ENCODE measurements at regions not wholly inside any gene's neighbourhood (a gene's known extent, or its start where the extent isn't known, plus 50 kb on each side); places are given as distances from the start of the nearest gene placed in this dataset.
"Not testable (repeated sequence)": the region's sequence is repeated elsewhere in the genome, so short reads cannot be mapped to it uniquely, and the experiment has no call there.

DNA sequence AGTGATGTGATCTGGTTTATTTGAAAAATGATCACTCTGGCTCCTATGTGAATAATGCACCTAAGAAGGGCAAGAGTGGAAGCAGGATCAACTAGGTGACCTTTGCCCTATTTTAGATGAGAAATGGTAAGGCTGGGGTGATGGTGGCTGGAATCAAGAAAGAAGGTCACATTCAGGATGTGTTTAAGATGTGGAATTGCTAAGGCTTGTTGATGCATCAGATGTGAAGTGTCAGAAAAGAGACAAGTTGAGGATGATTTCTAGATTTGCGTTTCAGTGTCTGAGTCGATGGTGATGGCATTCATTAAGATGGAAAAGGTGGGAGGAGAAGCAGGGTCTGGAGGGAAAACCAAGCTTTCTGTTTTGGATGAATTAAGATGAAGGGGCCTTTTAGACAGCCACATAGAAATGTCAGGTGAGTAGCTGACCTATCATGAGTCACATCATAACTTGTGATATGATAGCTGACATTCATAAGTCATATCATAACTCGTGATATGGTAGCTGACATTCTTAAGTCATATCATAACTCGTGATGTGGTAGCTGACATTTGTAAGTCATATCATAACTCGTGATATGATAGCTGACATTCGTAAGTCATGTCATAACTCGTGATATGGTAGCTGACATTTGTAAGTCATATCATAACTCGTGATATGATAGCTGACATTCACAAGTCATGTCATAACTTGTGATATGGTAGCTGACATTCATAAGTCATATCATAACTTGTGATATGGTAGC is 101.2 kb upstream of the SEC11C start:
- TF ChIP-seq, protein P1, sequence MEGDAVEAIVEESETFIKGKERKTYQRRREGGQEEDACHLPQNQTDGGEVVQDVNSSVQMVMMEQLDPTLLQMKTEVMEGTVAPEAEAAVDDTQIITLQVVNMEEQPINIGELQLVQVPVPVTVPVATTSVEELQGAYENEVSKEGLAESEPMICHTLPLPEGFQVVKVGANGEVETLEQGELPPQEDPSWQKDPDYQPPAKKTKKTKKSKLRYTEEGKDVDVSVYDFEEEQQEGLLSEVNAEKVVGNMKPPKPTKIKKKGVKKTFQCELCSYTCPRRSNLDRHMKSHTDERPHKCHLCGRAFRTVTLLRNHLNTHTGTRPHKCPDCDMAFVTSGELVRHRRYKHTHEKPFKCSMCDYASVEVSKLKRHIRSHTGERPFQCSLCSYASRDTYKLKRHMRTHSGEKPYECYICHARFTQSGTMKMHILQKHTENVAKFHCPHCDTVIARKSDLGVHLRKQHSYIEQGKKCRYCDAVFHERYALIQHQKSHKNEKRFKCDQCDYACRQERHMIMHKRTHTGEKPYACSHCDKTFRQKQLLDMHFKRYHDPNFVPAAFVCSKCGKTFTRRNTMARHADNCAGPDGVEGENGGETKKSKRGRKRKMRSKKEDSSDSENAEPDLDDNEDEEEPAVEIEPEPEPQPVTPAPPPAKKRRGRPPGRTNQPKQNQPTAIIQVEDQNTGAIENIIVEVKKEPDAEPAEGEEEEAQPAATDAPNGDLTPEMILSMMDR (IDR thresholded peaks at IDR 0.05), result no peak
- Histone ChIP-seq H3K27ac (no peak overlapping the region), H3K9me3 (no peaks in the 10 kb centered on the region), H3K4me1 (peaks cover 3% of the 10 kb centered on the region), H3K27me3 (ENCODE audit: low read depth) (no peaks in the 10 kb centered on the region), H3K4me3 (no peak overlapping the region), H3K36me3 (no peaks in the 10 kb centered on the region)
- ATAC-seq, result no peak
- no peak for DNase-seq
- intact Hi-C loops (cut with DNase I), result no loop called here

DNA sequence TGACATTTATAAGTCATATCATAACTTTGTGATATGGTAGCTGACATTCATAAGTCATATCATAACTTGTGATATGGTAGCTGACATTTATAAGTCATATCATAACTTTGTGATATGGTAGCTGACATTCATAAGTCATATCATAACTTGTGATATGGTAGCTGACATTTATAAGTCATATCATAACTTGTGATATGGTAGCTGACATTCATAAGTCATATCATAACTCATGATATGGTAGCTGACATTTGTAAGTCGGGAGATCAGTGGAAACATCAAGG is 100.7 kb upstream of the SEC11C start:
- H3K27ac ChIP-seq; H3K4me1 ChIP-seq; H3K4me3 ChIP-seq; H3K9me3 ChIP-seq; H3K36me3 ChIP-seq; DNase-seq; ATAC-seq; H3K27me3 ChIP-seq (ENCODE audit: low read depth); intact Hi-C loops (cut with DNase I): not testable (repeated sequence)

DNA sequence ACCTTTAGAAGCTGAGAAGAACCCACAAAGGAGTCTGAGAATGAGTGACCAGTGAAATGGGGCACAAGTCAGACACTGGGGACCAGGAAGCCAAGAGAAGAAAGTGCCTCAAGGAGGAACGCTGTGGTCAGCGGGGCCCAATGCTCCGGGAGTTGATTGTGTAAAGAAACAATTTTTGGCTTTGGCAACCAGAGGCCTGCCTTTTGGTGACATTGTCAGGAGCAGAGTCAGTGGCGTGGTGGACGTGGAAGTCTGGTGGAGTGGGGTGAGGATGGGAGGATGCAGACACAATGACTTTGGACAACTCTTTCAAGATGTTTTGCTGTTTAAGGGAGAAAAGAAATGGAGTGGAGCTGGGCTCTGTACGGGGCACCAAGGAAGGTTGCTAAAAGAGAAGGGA is 100.2 kb upstream of the SEC11C start:
- Histone ChIP-seq H3K27me3 (ENCODE audit: low read depth) (no peaks in the 10 kb centered on the region), H3K4me3 (no peak overlapping the region), H3K36me3 (no peaks in the 10 kb centered on the region), H3K4me1 (peaks cover 3% of the 10 kb centered on the region), H3K27ac (no peak overlapping the region), H3K9me3 (no peaks in the 10 kb centered on the region)
- ATAC-seq, result no peak
- TF ChIP-seq, protein P1 (IDR thresholded peaks at IDR 0.05), result no peak
- DNase-seq, result no peak
- intact Hi-C loops (cut with DNase I), result no loop called here

DNA sequence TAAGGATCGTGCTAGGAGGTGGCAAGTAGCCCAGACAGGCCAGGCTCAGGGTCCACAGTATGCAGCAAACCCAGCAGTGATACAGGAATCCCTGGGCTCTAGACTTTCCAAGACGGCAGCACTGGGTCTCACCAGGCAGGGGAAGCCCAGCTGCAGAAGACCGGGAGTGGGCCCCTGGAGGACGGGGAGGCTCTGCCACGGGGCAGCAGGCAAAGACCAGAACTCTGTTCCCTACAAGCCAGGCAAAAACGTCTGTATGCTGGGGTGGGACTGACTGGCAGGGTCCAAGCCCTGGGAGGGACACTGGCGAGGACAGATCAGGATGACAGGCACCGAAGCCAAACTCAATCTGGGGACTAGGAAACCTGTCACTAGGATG is 98.9 kb upstream of the SEC11C start:
- Histone ChIP-seq H3K9me3 (no peaks in the 10 kb centered on the region), H3K4me3 (no peak overlapping the region), H3K36me3 (no peaks in the 10 kb centered on the region), H3K27ac (no peak overlapping the region), H3K27me3 (ENCODE audit: low read depth) (no peaks in the 10 kb centered on the region), H3K4me1 (peaks cover 3% of the 10 kb centered on the region)
- intact Hi-C loops (cut with DNase I), result no loop called here
- ATAC-seq, result peak in 1 of 2 donors; percentile 27
- TF ChIP-seq, protein P1 (IDR thresholded peaks at IDR 0.05), result no peak
- no peak for DNase-seq

DNA sequence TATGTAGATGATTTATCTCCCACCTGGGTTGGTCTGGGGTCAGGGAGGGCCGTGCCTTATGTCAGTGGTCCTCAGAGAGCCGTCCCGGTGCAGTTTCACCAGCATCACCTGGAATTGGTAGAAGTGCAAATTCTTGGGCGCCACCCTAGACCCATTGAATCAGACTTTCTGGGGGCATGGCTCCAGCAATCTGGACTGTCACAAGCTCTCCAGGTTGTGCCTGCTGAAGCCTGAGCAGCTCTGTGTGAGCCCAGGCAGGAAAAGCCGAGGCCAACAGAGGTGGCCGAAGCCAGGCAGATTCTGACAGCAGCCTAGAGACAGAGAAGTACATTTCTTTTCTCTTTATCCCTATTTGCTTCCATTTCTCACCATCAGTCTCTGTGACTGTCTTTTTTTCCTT is 98.4 kb upstream of the SEC11C start:
- intact Hi-C loops (cut with DNase I), result no loop called here
- DNase-seq, result no peak
- TF ChIP-seq, protein P1 (IDR thresholded peaks at IDR 0.05), result no peak
- Histone ChIP-seq H3K27ac (no peak overlapping the region), H3K27me3 (ENCODE audit: low read depth) (no peaks in the 10 kb centered on the region), H3K4me3 (no peak overlapping the region), H3K4me1 (peaks cover 3% of the 10 kb centered on the region), H3K36me3 (no peaks in the 10 kb centered on the region), H3K9me3 (no peaks in the 10 kb centered on the region)
- ATAC-seq, result no peak

DNA sequence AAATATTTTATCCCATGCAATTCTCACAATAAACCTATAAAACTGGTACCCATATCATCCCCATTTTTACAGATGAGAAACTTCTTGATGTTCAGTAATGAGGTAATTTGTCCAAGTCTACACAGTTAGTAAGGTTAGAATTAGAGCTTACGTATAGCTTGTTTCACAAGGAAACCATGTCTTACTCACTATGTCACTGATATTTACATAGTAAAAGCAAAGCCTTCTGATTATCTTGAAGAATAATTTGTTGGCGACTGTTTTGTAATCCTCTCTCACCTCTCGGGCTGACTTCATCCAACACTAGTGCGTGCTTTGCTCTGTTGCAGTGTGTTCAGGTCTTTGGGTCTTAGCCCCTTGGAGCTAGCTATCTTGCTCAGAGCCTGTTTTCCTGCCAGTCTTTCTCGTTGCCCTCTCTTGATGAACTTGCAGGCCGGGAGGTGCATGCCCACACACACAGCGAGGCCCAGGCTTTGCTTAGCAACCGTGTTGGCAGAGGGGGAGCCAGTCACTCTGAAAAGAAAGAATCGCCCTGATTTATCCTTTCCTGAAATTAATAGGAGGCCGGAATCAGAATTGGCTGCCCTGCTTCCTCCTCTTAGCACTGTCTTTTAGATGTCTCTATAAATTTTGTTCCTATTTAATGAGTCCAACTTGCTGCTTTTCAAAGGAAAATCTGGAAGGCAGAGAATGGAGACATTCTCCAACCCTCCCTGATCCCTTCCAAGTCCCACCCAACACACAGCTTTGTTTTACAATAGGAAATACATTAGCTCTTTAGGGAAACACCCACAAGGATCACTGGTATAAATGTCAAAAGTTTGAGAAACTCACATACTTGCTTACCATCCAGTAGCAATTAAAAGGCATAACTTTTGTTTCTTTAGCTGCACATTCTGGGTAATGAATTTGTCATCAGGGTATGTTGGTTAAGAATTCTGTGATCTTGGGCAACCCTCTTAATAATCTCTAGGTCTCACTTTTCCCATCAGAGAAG is 97.6 kb upstream of the SEC11C start:
- Histone ChIP-seq H3K9me3 (no peaks in the 10 kb centered on the region), H3K4me1 (peaks cover 3% of the 10 kb centered on the region), H3K27me3 (ENCODE audit: low read depth) (no peaks in the 10 kb centered on the region), H3K4me3 (no peak overlapping the region), H3K27ac (no peak overlapping the region), H3K36me3 (no peaks in the 10 kb centered on the region)
- no peak for ATAC-seq
- TF ChIP-seq, protein P1 (IDR thresholded peaks at IDR 0.05), result no peak
- DNase-seq, result no peak
- intact Hi-C loops (cut with DNase I), result no loop called here
